Liver (tissue), 7 donors: ENCODE measurements at regions not wholly inside any gene's neighbourhood (a gene's known extent, or its start where the extent isn't known, plus 50 kb on each side); places are given as distances from the start of the nearest gene placed in this dataset.

Source experiments
- DNase-seq: peaks from one replicate; pipeline ENCODE4 v3.0.0-alpha.2; 2017; ENCODE audit warnings: low spot score
- H3K27ac ChIP-seq, 2 donors: one replicate each; pipeline ENCODE4 v1.7.0; 2013; ENCODE audit warnings: inconsistent platforms in 2 of 2, low read length in 2 of 2, control low read depth in 1 of 2, low read depth in 1 of 2, mild to moderate bottlenecking in 1 of 2
- H3K27me3 ChIP-seq, 4 donors: one replicate each; pipeline versions ENCODE4 v1.6.1 to v1.7.0; 2013; ENCODE audit warnings: low read length in 3 of 4, inconsistent platforms in 1 of 4, mild to moderate bottlenecking in 1 of 4, moderate library complexity in 1 of 4; ENCODE audit not compliant: control insufficient read depth in 4 of 4, insufficient read depth in 4 of 4
- H3K36me3 ChIP-seq, 4 donors: one replicate each; pipeline versions ENCODE4 v1.6.1 to v1.7.0; 2013; ENCODE audit warnings: low read length in 3 of 4, mild to moderate bottlenecking in 3 of 4, low read depth in 1 of 4, moderate library complexity in 1 of 4; ENCODE audit not compliant: control insufficient read depth in 4 of 4, insufficient read depth in 3 of 4
- H3K4me1 ChIP-seq, 4 donors: one replicate each; pipeline versions ENCODE4 v1.6.1 to v1.7.0; 2013; ENCODE audit warnings: low read length in 3 of 4, mild to moderate bottlenecking in 3 of 4, moderate library complexity in 1 of 4; ENCODE audit not compliant: control insufficient read depth in 4 of 4, insufficient read depth in 4 of 4
- H3K4me3 ChIP-seq, 3 donors: one replicate each; pipeline versions ENCODE4 v1.6.1 to v1.7.0; 2013; ENCODE audit warnings: low read length in 3 of 3, control low read depth in 1 of 3, low read depth in 1 of 3, mild to moderate bottlenecking in 1 of 3
- H3K9ac ChIP-seq, 2 donors: one replicate each; pipeline ENCODE4 v1.7.0; 2013; ENCODE audit warnings: low read length in 2 of 2, mild to moderate bottlenecking in 2 of 2, moderate library complexity in 2 of 2, control low read depth in 1 of 2, low read depth in 1 of 2
- H3K9me3 ChIP-seq, 4 donors: one replicate each; pipeline versions ENCODE4 v1.6.1 to v1.7.0; 2013; ENCODE audit warnings: low read length in 3 of 4; ENCODE audit not compliant: control insufficient read depth in 4 of 4
- EGR1 ChIP-seq, 2 donors: IDR thresholded peaks; 2 replicates each; pipeline ENCODE4 v1.6.1; 2016 to 2018; ENCODE audit warnings: antibody characterized with exemption in 2 of 2, low read depth in 2 of 2
- FOXA1 ChIP-seq: IDR thresholded peaks from 2 replicates; pipeline ENCODE4 v1.6.1; 2016; ENCODE audit warnings: antibody characterized with exemption
- FOXA2 ChIP-seq: IDR thresholded peaks from 2 replicates; pipeline ENCODE4 v1.6.1; 2016; ENCODE audit warnings: antibody characterized with exemption
- GABPA ChIP-seq, 2 donors: IDR thresholded peaks in 1 of 2; conservative IDR thresholded peaks in 1 of 2; 2 replicates each; pipeline ENCODE4 v1.6.1; 2016; ENCODE audit warnings: antibody characterized with exemption in 2 of 2, mild to moderate bottlenecking in 1 of 2, moderate library complexity in 1 of 2
- HNF4A ChIP-seq, 2 donors: conservative IDR thresholded peaks; 2 replicates each; pipeline ENCODE4 v1.6.1; 2016; ENCODE audit warnings: antibody characterized with exemption in 2 of 2, mild to moderate bottlenecking in 2 of 2
- HNF4G ChIP-seq: IDR thresholded peaks from 2 replicates; pipeline ENCODE4 v1.6.1; 2016; ENCODE audit warnings: antibody characterized with exemption
- JUND ChIP-seq, 2 donors: IDR thresholded peaks; 2 replicates each; pipeline ENCODE4 v1.6.1; 2016; ENCODE audit warnings: antibody characterized with exemption in 2 of 2
- NR2F2 ChIP-seq: IDR thresholded peaks from 2 replicates; pipeline ENCODE4 v1.6.1; 2016; ENCODE audit warnings: antibody characterized with exemption
- RAD21 ChIP-seq, 2 donors: IDR thresholded peaks; 2 replicates each; pipeline ENCODE4 v1.6.1; 2016; ENCODE audit warnings: antibody characterized with exemption in 2 of 2, mild to moderate bottlenecking in 2 of 2
- RXRA ChIP-seq, 2 donors: IDR thresholded peaks; 2 replicates each; pipeline ENCODE4 v1.6.1; 2017 to 2018; ENCODE audit warnings: antibody characterized with exemption in 2 of 2, mild to moderate bottlenecking in 1 of 2
- SP1 ChIP-seq: IDR thresholded peaks from 2 replicates; pipeline ENCODE4 v1.6.1; 2018; ENCODE audit warnings: antibody characterized with exemption, mild to moderate bottlenecking
- TAF1 ChIP-seq: conservative IDR thresholded peaks from 2 replicates; pipeline ENCODE4 v1.6.1; 2016; ENCODE audit warnings: antibody characterized with exemption, mild to moderate bottlenecking
- YY1 ChIP-seq: IDR thresholded peaks from 2 replicates; pipeline ENCODE4 v1.6.1; 2016; ENCODE audit warnings: antibody characterized with exemption, mild to moderate bottlenecking
- WGBS: extraction: QIAGEN DNeasy Blood & Tissue Kit; methylation state at CpG from one replicate; pipeline ENCODE4 v1.1.7; 2013; 5-methylcytosine and 5-hydroxymethylcytosine counted together
- TF ChIP-seq, protein P1 (sequence below): IDR thresholded peaks from 2 replicates; pipeline ENCODE4 v1.6.1; 2016; ENCODE audit warnings: antibody characterized with exemption, mild to moderate bottlenecking
- TF ChIP-seq, protein P2 (sequence below): IDR thresholded peaks from 2 replicates; pipeline ENCODE4 v1.6.1; 2016; ENCODE audit warnings: antibody characterized with exemption
- TF ChIP-seq, protein P3 (sequence below): IDR thresholded peaks from 2 replicates; pipeline ENCODE4 v1.6.1; 2016; ENCODE audit warnings: antibody characterized with exemption
- donor health status: healthy.
- donor health status: healthy.
- donor health status: healthy.
- donor health status: healthy.

DNA sequence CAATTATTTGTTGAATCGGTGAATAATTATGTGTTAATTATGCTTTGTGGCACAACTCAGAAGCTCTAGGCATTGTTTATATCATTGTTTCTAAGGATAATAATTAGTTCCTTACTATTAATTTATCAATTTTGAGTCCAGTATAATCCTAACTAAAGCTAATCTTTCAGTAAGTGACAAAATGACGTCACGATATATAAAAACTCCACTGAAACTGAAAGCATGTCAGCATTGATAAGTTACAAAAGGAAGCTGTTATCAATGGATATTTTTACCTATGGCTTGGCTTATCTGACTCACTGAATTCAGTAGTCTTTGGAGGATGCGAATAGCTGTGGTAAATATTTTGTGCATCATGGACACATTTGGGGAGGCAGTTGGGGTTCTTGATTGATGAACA lies 793.1 kb downstream of the NXPH1 start (continued):
- TF ChIP-seq, protein P1, sequence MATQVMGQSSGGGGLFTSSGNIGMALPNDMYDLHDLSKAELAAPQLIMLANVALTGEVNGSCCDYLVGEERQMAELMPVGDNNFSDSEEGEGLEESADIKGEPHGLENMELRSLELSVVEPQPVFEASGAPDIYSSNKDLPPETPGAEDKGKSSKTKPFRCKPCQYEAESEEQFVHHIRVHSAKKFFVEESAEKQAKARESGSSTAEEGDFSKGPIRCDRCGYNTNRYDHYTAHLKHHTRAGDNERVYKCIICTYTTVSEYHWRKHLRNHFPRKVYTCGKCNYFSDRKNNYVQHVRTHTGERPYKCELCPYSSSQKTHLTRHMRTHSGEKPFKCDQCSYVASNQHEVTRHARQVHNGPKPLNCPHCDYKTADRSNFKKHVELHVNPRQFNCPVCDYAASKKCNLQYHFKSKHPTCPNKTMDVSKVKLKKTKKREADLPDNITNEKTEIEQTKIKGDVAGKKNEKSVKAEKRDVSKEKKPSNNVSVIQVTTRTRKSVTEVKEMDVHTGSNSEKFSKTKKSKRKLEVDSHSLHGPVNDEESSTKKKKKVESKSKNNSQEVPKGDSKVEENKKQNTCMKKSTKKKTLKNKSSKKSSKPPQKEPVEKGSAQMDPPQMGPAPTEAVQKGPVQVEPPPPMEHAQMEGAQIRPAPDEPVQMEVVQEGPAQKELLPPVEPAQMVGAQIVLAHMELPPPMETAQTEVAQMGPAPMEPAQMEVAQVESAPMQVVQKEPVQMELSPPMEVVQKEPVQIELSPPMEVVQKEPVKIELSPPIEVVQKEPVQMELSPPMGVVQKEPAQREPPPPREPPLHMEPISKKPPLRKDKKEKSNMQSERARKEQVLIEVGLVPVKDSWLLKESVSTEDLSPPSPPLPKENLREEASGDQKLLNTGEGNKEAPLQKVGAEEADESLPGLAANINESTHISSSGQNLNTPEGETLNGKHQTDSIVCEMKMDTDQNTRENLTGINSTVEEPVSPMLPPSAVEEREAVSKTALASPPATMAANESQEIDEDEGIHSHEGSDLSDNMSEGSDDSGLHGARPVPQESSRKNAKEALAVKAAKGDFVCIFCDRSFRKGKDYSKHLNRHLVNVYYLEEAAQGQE, result no peak
- TF ChIP-seq HNF4G (no peak), TAF1 (no peak), JUND (IDR thresholded peaks at IDR 0.05) (no peak), EGR1 (IDR thresholded peaks at IDR 0.05; ENCODE audit: low read depth in 2 of 2) (no peak)
- TF ChIP-seq, protein P2, sequence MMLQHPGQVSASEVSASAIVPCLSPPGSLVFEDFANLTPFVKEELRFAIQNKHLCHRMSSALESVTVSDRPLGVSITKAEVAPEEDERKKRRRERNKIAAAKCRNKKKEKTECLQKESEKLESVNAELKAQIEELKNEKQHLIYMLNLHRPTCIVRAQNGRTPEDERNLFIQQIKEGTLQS, result no peak

DNA sequence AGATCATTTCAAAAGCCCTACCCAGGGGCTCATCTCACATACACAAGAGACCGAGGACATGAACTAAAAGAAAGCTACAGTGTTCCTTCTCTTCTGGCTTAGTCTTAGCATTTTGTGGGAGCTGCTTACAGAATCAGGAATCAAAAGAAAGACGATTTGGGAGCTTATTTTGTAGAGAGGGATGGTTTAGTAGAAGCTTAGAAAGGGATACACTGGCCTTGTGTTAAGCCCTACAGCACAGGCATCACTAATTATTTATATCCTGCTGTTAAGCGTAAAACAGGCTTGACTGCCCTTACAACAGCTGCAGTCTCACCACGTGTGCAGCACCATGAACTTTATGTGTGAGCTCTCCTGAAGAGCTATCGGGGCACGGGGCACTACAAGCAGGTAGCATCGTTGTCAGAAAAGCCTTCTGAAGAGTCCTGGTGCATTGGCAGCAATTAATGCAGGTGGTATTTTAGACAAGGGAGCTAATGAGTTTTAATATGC lies 798.3 kb downstream of the NXPH1 start:
- H3K4me3 ChIP-seq, result no peak overlapping the region
- no peaks in the 10 kb centered on the region for H3K9me3 ChIP-seq
- no peak overlapping the region for H3K27ac ChIP-seq
- no peak overlapping the region for H3K9ac ChIP-seq
- no peak for TF ChIP-seq YY1
- no peak for TF ChIP-seq FOXA1
- TF ChIP-seq JUND (IDR thresholded peaks at IDR 0.05), result no peak
- no peak for TF ChIP-seq HNF4A (conservative IDR thresholded peaks at IDR 0.05)
- no peak for TF ChIP-seq SP1
- TF ChIP-seq HNF4G, result no peak
- no peak for TF ChIP-seq RAD21 (IDR thresholded peaks at IDR 0.05)
- no peak for TF ChIP-seq FOXA2
- H3K4me1 ChIP-seq, result no peaks in the 10 kb centered on the region
- DNase-seq, result no peak
- 51% methylated on average over 7 of the region's 7 CpGs for WGBS
- no peaks in the 10 kb centered on the region for H3K36me3 ChIP-seq
- H3K27me3 ChIP-seq, result no peaks in the 10 kb centered on the region

DNA sequence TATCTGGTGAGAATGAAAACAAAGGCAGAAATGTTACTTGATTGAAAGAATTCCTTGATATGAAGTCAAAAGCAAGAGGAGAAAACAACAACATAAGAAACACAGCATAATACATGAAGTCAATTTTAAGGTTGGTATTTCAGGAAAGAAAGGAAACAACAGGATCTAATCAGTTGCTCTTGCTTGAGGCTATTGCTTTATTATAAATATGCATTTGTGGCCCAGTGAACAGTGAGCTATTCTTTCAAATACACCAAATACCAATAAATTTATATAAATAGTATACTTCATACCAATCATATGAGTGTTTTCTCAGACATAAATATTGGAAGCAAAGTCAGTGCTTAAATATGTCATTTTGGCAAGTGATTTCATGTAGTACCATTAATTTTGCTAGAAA lies 806.6 kb downstream of the NXPH1 start:
- no peak for TF ChIP-seq SP1
- TF ChIP-seq NR2F2, result no peak
- no peak for TF ChIP-seq RXRA (IDR thresholded peaks at IDR 0.05)
- no peak for TF ChIP-seq EGR1 (IDR thresholded peaks at IDR 0.05; ENCODE audit: low read depth in 2 of 2)
- TF ChIP-seq, protein P3, sequence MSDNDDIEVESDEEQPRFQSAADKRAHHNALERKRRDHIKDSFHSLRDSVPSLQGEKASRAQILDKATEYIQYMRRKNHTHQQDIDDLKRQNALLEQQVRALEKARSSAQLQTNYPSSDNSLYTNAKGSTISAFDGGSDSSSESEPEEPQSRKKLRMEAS, result no peak
- no peaks in the 10 kb centered on the region for H3K9me3 ChIP-seq
- no peak overlapping the region for H3K9ac ChIP-seq
- no peak for DNase-seq
- no peak overlapping the region for H3K4me3 ChIP-seq
- H3K27ac ChIP-seq, result no peak overlapping the region
- no peaks in the 10 kb centered on the region for H3K27me3 ChIP-seq
- H3K4me1 ChIP-seq, result no peaks in the 10 kb centered on the region
- no peaks in the 10 kb centered on the region for H3K36me3 ChIP-seq

DNA sequence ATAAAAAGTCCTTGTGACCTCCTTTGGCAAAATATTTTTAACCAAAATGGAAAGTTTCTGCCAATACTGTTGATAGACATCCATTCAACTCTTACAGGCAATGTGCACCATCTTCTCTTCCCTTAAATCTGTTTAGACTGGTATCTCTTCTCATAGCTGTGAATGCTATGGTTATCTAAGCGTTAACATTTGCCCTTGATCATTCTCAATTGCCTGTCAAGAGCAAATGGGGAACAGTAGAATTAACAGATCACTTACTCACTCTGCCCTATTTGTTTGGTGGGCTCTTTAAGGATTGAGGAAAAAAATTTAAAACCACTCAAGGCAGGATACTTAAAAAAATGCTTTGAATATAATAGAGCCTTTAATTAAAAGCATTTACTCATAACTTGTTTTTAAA lies 808.4 kb downstream of the NXPH1 start:
- Histone ChIP-seq H3K9ac (no peak overlapping the region), H3K27ac (no peak overlapping the region), H3K36me3 (no peaks in the 10 kb centered on the region), H3K27me3 (no peaks in the 10 kb centered on the region), H3K4me1 (no peaks in the 10 kb centered on the region), H3K4me3 (no peak overlapping the region), H3K9me3 (no peaks in the 10 kb centered on the region)
- TF ChIP-seq GABPA (IDR thresholded peaks at IDR 0.05 in 1 of 2, conservative IDR thresholded peaks at IDR 0.05 in 1 of 2) (no peak), YY1 (no peak), JUND (IDR thresholded peaks at IDR 0.05) (no peak), EGR1 (IDR thresholded peaks at IDR 0.05; ENCODE audit: low read depth in 2 of 2) (no peak), FOXA2 (no peak)
- TF ChIP-seq, protein P2, result no peak
- no peak for DNase-seq
- 62% methylated on average over 1 of the region's 1 CpG for WGBS
